Testis (tissue), 2 donors: ENCODE measurements at regions not wholly inside any gene's neighbourhood (a gene's known extent, or its start where the extent isn't known, plus 50 kb on each side); places are given as distances from the start of the nearest gene placed in this dataset.

Experiments
- POLR2A ChIP-seq: fragments of 450-650 bp; IDR thresholded peaks from one replicate; pipeline ENCODE4 v1.6.1; 2017; ENCODE audit warnings: antibody characterized with exemption, mild to moderate bottlenecking, moderate library complexity
- TF ChIP-seq, protein P1 (sequence below), 3 experiments: fragments of 450-650 bp in 2 of 3; fragments of 200-600 bp in 1 of 3; sonication (generic) in 1 of 3; IDR thresholded peaks; one replicate each; pipeline ENCODE4 v1.5.1; 2016 to 2019; ENCODE audit warnings: antibody characterized with exemption in 3 of 3, mild to moderate bottlenecking in 2 of 3, moderate library complexity in 1 of 3

DNA sequence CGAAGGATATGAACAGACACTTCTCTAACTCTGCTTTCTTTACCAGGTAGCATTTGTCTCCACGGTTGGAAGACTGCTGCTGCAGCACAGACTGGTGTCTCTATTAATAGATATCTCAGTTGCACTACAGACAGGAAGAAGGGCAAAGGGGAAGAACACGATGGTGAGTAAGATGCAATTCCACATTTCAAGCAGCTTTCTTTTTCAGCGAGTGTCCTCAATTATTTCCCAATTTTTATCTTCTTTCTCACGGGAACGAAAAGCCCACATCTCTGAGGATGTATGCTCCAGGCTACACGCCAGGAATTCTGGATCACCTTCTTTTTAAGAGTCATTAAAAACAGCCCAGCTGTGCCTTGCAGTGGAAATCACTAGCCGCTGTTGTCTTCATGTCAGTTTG is 311.6 kb upstream of the ECI2 start:
- no peak for TF ChIP-seq POLR2A
- TF ChIP-seq, protein P1, sequence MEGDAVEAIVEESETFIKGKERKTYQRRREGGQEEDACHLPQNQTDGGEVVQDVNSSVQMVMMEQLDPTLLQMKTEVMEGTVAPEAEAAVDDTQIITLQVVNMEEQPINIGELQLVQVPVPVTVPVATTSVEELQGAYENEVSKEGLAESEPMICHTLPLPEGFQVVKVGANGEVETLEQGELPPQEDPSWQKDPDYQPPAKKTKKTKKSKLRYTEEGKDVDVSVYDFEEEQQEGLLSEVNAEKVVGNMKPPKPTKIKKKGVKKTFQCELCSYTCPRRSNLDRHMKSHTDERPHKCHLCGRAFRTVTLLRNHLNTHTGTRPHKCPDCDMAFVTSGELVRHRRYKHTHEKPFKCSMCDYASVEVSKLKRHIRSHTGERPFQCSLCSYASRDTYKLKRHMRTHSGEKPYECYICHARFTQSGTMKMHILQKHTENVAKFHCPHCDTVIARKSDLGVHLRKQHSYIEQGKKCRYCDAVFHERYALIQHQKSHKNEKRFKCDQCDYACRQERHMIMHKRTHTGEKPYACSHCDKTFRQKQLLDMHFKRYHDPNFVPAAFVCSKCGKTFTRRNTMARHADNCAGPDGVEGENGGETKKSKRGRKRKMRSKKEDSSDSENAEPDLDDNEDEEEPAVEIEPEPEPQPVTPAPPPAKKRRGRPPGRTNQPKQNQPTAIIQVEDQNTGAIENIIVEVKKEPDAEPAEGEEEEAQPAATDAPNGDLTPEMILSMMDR (IDR thresholded peaks at IDR 0.05): no peak
